Glomerular endothelial cell (primary cell): ENCODE measurements at regions not wholly inside any gene's neighbourhood (a gene's known extent, or its start where the extent isn't known, plus 50 kb on each side); places are given as distances from the start of the nearest gene placed in this dataset.
"Not testable (repeated sequence)": the region's sequence is repeated elsewhere in the genome, so short reads cannot be mapped to it uniquely, and the experiment has no call there.

Experiments
- DNase-seq: peaks from one replicate; pipeline ENCODE4 v3.0.0-alpha.2; 2011; ENCODE audit warnings: low read depth, low spot score; ENCODE audit errors: extremely low read depth

DNA sequence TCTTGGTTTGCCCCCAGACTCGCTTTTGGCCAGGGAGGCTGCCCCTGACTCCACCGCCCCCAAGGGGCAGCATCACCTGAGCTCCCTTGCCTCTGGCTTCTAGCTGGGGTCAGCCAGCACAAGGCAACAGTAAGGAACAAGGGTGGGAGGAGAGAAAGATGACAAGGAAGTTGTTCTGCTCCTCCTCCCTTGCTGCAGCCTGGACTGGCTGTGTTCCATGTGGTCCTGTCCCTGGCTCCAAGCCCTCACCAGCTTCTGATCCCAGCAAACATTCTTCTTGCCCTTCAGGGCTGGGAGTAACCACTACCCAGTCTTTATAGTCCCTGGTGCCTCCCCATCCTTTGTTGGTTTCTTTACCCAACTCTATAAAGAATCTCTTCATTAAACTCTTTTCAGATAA lies 100.3 kb upstream of the SPIN1 start:
- DNase-seq: no peak

DNA sequence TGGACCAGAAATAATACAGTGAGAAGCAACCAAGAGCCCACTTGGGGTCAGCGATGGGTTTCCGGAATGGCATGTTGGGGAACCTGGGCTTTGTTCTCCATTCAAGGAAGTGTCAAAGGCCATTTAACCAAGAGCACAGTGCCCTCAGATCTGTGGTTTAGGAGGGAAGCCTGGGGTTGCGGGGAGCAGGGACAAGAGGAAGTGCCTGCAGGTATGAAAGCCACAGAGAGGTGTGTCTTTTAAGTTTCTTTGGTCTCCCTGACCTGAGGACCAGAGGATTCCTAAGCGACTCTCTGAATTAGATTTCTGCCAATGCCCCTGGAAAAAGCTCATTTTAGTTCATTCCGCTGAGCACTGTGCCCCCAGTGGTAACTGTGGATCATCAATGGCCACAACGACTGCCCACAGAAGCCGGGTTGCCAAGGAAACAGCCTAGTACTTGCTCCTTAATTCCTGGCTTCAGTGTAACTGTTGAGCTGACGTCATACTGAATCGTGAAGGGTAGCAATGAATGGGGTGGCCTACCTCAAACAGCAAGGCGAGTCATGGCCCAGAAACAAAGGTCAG lies 107.3 kb upstream of the SPIN1 start:
- DNase-seq: no peak

DNA sequence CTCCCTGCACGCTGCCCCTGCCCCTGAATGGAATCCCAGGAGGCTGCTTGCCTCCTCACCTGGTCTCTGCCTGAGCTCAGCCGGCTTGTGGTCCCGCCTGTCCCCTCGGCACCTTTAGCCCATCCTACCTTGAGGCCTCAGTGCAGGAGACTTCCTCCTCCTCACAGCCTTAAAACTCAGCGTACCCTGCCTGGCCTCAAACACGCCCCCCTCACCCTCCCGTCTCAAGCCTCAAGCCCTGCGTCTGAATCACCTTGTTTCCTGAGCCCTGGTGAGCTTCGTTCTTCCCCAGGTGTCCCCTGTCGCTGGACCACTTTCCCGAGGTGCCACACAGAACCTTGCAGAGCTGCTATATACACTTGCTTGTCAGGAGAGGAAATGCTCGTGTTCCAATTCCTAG lies 110.2 kb upstream of the SPIN1 start:
- DNase-seq: no peak

- no peak for DNase-seq
These were observed 114.2 kb upstream of the SPIN1 start for GRCh38 chr9:88274078-88274477.

DNA sequence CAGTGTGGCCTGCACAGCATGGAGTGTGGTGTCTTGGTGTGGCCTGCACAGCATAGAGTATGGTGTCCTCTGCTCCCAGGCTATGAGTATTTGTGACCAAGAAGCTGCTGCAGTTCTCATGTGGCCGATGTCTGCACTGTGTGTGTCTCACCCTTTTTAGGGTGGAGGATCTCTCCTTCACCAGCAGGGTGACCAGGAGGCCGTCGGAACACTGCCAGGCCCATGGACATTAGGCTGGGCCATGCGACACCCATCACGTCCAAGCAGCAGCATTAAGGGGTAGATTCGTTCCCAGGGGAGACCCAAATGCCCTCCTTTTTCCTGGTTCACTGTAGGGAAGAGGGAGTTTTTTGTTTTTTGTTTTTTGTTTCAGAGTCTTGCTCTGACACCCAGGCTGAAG lies 115.3 kb upstream of the SPIN1 start:
- no peak for DNase-seq

DNA sequence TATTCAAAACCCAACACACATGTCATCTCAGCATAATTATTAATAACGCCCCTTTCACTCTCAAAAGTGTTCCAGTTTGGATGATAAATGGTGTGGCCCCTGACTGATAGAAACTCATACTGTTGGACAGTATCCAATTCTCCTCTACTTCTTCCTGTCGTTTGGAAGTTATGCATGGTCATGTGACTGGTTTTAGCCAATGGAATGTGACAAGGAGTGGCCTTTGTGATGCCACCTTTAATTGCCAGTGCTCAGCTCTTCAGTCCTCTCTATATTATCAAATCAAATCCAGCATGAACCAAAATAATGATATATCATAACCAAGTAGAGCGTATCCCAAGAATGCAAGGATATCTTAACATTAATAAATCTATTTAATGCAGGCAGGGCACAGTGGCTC lies 117.8 kb upstream of the SPIN1 start:
- no peak for DNase-seq

DNA sequence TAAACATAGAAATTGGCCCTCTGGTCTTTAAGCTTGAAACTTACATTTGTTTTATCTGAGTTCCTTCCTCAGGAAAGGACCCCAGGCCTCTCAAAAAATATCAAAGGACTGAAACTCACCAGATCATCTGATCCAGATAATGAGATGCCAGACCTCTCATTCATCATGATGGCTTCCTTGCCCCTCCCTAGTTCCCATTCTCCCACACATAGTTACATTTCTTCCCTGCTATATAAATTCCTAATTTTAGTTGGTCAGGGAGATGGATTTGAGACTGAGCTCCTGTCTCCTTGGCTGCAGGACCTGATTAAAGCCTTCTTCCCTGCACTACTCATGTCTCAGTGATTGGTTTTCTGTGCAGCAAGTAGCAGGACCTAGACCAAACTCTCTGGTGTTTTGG lies 119.4 kb upstream of the SPIN1 start:
- DNase-seq: no peak

DNA sequence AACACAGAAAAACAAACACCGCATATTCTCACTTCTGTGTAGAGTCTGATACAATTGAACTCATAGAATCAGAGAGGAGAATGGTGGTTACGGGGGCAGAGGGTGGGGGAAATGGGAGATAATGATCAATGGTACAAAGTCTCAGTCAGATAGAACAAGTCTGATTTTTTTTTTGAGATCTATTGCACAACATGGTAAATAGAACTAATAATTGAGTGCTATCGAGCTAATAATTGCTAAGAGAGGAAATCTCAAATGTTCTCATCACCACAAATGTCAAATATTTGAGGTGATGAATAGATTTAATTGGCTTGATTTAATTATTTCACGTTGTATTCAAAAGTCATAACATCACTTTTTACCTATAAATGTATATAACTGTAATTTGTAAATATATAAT lies 121.0 kb upstream of the SPIN1 start:
- DNase-seq: no peak

- DNase-seq: no peak
These were observed 121.8 kb upstream of the SPIN1 start for GRCh38 chr9:88266416-88266815.

- no peak for DNase-seq
These were observed 120.7 kb upstream of the SPATA31C2 start for GRCh38 chr9:88259001-88259400.

GRCh38 chr9:88258601-88259000 lies 120.3 kb upstream of the SPATA31C2 start:
- DNase-seq: no peak

DNA sequence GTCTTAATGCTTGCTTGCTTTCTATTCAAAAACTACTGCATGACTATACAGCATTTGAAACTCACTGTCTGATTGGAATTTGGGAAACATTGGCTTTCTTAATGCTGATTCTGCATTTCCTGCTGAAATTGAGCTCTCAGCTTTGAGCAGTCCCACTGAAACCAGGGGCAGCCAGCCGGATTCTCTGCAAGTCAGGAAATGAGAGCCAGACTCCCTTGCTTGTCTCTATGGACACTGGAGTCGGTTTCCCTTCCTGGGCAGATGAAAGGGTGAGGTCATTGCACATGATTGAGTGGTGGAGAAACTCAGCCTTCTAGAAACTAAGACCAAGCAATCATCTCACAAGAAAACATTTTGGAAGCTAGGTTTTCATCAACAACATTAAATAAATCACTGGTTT lies 119.7 kb upstream of the SPATA31C2 start:
- no peak for DNase-seq

DNA sequence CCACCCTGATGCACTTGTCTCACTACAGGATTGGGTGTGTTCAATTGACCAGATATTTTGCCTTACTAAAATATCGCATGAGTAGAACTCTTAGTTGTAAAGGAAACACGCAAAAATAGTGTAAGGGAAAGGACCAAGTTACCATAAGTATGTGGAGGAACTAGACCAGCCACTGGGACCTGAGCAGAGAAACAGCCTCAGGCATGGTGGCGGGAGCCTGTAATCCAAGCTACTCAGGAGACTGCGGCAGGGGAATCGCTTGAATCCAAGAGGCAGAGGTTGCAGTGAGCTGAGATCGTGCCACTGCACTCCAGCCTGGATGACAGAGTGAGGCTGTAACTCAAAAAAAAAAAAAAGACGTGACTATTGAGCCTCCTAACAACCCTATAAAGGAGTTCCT lies 117.9 kb upstream of the SPATA31C2 start:
- no peak for DNase-seq

DNA sequence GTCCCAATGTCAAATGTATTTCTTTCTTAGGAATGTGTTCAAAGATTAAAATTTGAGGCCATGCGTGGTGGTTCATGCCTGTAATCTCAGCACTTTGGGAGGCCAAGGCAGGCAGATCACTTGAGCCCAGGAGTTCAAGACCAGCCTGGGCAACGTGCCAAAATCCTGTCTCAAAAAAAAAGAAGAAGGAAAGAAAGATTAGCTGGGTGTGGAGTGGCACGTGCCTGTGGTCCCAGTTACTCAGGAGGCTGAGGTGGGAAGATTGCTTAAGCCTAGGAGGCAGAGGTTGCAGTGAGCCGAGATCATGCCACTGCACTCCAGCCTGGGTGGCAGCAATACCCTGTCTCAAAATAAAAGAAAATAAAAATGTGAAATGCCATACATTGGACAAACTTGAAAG lies 117.5 kb upstream of the SPATA31C2 start:
- DNase-seq: not testable (repeated sequence)

DNA sequence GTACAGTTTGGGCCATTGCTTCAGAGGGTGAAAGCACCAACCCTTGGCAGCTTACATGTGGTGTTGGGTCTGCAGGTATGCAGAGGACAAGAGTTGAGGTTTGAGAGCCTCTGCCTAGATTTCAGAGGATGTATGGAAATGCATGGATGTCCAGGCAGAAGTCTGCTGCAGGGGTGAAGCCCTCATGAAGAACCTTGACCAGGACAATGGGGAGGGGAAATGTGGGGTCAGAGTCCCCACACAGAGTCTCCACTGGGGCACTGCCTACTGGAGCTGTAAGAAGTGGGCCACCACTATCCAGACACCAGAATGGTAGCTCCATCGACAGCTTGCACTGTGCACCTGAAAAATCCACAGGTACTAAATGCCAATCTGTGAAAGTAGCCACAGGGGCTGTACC lies 113.6 kb upstream of the SPATA31C2 start:
- DNase-seq: no peak

- DNase-seq: no peak
These were observed 105.5 kb upstream of the SPATA31C2 start for GRCh38 chr9:88243736-88244135.

GRCh38 chr9:88242879-88243278 lies 104.6 kb upstream of the SPATA31C2 start:
- DNase-seq: no peak

DNA sequence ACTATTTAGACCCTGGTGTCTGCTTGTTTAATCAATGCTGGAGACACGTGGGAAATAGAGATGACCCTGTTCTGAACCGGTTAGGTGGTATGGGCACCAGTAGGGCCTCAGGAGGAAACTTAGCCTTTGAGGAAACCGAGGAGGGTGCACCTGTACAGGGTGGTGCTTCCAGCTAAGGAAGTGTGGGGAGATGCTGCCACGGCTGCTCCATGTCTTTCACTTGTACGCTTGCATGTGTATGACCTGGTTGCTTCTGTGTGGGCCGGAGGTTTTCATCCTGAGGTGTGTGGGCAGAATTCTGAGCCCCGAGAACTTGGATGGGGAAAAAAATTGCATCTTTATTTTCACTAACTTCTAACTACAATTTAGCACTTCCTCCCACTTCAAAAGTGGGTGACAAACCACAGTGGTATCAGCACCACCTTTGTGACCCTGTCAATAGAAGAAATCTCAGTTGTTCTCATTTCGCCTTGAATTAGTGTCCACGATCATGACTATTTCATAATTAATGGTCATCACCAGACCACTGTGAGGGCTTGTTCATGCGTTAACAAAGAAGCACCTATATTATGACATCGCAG lies 99.8 kb upstream of the SPATA31C2 start:
- DNase-seq: no peak

DNA sequence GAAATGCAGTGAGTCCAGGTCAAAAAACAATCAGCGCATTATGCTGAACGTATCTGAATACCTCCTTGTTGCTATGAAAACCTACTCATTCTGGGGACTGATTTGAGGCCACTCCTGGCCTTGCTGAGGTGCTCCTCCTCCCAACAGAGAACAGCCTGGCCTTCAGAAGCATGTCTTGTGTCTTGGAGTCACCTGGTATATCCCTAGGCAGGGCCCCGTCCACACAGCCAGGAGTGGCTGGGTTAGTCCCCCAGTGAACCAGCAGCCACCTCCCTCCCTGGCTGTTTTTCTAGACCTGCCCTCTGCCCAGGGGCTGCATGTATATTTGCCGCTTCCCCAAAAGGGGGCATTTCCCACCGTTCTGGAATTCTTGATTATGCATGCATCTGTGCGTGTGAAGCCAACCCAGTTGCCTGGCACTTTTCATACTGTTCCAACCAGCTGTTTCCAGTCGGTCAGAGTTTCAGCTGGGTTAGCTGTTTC lies 99.2 kb upstream of the SPATA31C2 start:
- no peak for DNase-seq

DNA sequence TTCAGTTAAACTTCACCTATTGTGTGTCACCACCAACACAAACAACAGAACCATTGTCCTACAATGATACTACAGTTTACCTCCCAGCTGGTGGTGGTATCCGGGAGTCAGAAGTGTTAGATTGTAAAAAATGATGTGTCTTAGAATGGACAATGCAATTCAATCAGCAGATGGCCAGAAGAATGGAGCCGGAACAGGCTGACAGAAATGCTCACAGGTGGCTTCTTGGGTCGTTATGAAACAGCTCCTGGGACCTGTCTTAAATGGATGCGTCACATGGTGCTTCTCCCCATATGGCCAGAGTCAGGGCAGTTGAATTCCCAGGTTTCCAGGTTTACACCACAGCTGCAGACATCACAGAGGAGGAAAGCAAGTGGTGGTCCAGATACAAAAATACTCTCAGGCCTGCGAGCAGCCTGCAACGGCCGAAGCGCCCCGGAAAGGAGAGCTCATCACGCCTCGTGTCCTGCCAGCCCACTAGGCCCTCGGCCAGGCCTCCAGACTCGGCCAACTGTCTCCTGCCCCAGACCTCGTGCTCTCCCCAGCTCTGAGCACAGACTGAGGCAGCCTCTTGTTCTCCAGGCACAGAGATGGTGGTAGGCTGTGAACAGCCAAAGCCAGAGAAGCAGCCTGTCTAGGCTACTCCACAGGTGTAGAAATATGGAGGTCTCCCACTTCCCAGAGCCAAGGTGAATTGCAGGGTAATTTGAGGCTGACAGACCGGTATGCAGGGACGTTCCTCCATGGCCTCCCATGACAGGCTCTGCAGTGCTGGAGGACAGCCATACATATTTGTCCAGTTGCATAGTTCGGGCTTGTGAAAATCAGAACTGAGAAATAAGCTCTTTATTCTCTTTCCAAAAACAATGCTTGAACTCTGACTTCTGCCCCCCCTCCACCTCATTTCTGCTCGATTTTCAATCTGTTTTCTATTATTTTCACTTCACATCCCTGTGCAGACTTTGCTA lies 98.5 kb upstream of the SPATA31C2 start:
- DNase-seq: no peak

GRCh38 chr9:88235615-88236014 lies 97.3 kb upstream of the SPATA31C2 start:
- no peak for DNase-seq

- DNase-seq: no peak
These were observed 95.8 kb upstream of the SPATA31C2 start for GRCh38 chr9:88234114-88234513.
